ENCODE measurements at regions not wholly inside any gene's neighbourhood (a gene's known extent, or its start where the extent isn't known, plus 50 kb on each side); places are given as distances from the start of the nearest gene placed in this dataset.

DNA sequence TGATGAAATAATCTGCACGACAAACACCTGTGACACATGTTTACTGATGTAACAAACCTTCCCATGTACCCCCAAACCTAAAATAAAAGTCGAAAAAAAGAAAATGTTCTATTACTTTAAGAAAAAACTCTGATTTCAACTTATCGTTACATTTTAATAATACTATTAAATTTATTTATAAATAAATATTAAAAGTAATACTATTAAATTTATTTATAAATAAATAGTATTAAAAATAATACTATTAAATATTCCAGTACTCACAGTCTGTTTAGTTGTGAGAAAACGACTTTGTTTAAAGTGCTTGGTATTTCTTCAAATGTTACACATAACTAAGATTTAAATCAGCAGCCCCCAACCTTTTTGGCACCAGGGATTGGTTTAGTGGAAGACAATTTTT is 471.6 kb upstream of the PRKX start:
- TF ChIP-seq, protein P1, sequence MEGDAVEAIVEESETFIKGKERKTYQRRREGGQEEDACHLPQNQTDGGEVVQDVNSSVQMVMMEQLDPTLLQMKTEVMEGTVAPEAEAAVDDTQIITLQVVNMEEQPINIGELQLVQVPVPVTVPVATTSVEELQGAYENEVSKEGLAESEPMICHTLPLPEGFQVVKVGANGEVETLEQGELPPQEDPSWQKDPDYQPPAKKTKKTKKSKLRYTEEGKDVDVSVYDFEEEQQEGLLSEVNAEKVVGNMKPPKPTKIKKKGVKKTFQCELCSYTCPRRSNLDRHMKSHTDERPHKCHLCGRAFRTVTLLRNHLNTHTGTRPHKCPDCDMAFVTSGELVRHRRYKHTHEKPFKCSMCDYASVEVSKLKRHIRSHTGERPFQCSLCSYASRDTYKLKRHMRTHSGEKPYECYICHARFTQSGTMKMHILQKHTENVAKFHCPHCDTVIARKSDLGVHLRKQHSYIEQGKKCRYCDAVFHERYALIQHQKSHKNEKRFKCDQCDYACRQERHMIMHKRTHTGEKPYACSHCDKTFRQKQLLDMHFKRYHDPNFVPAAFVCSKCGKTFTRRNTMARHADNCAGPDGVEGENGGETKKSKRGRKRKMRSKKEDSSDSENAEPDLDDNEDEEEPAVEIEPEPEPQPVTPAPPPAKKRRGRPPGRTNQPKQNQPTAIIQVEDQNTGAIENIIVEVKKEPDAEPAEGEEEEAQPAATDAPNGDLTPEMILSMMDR (IDR thresholded peaks at IDR 0.05) = no peak
- TF ChIP-seq POLR2A (IDR thresholded peaks at IDR 0.05) = no peak
